ENCODE measurements at regions not wholly inside any gene's neighbourhood (a gene's known extent, or its start where the extent isn't known, plus 50 kb on each side); places are given as distances from the start of the nearest gene placed in this dataset.

- FAIRE-seq (no peak), DNase-seq (ENCODE audit: insufficient read length, low spot score) (no peak)
- TF ChIP-seq POLR2AphosphoS5 (IDR thresholded peaks at IDR 0.05; ENCODE audit: low read depth, low read length) (no peak), POU2F2 (IDR thresholded peaks at IDR 0.05; ENCODE audit: low read depth, low read length) (no peak), SPI1 (IDR thresholded peaks at IDR 0.05; ENCODE audit: low read depth, low read length) (no peak), PAX5 (IDR thresholded peaks at IDR 0.05; ENCODE audit: insufficient read depth, low read length, severe bottlenecking) (no peak), POLR2A (IDR thresholded peaks at IDR 0.05; ENCODE audit: low read depth, low read length) (no peak), TAF1 (IDR thresholded peaks at IDR 0.05; ENCODE audit: low read depth, low read length) (no peak)
Observed at GRCh38 chr1:57711326-57711725, 287.5 kb upstream of the DAB1 start.

- TF ChIP-seq SPI1 (IDR thresholded peaks at IDR 0.05; ENCODE audit: low read depth, low read length), result no peak
- TF ChIP-seq POLR2A (IDR thresholded peaks at IDR 0.05; ENCODE audit: low read depth, low read length), result no peak
- TF ChIP-seq PAX5 (IDR thresholded peaks at IDR 0.05; ENCODE audit: insufficient read depth, low read length, severe bottlenecking), result no peak
- TF ChIP-seq POU2F2 (IDR thresholded peaks at IDR 0.05; ENCODE audit: low read depth, low read length), result no peak
- no peak for TF ChIP-seq POLR2AphosphoS5 (IDR thresholded peaks at IDR 0.05; ENCODE audit: low read depth, low read length)
- no peak for TF ChIP-seq TAF1 (IDR thresholded peaks at IDR 0.05; ENCODE audit: low read depth, low read length)
- DNase-seq (ENCODE audit: insufficient read length, low spot score) (no peak), FAIRE-seq (no peak)
Observed at GRCh38 chr1:57707631-57708030, 283.8 kb upstream of the DAB1 start.

GRCh38 chr1:57704811-57705210 is 281.0 kb upstream of the DAB1 start:
- DNase-seq (ENCODE audit: insufficient read length, low spot score) (no peak), FAIRE-seq (no peak)
- TF ChIP-seq TAF1 (IDR thresholded peaks at IDR 0.05; ENCODE audit: low read depth, low read length) (no peak), POLR2A (IDR thresholded peaks at IDR 0.05; ENCODE audit: low read depth, low read length) (no peak), PAX5 (IDR thresholded peaks at IDR 0.05; ENCODE audit: insufficient read depth, low read length, severe bottlenecking) (no peak), POU2F2 (IDR thresholded peaks at IDR 0.05; ENCODE audit: low read depth, low read length) (no peak), SPI1 (IDR thresholded peaks at IDR 0.05; ENCODE audit: low read depth, low read length) (no peak), POLR2AphosphoS5 (IDR thresholded peaks at IDR 0.05; ENCODE audit: low read depth, low read length) (no peak)

GRCh38 chr1:57704231-57704630 is 280.4 kb upstream of the DAB1 start:
- TF ChIP-seq POLR2AphosphoS5 (IDR thresholded peaks at IDR 0.05; ENCODE audit: low read depth, low read length), result no peak
- TF ChIP-seq SPI1 (IDR thresholded peaks at IDR 0.05; ENCODE audit: low read depth, low read length), result no peak
- TF ChIP-seq PAX5 (IDR thresholded peaks at IDR 0.05; ENCODE audit: insufficient read depth, low read length, severe bottlenecking), result no peak
- no peak for TF ChIP-seq TAF1 (IDR thresholded peaks at IDR 0.05; ENCODE audit: low read depth, low read length)
- TF ChIP-seq POU2F2 (IDR thresholded peaks at IDR 0.05; ENCODE audit: low read depth, low read length), result no peak
- TF ChIP-seq POLR2A (IDR thresholded peaks at IDR 0.05; ENCODE audit: low read depth, low read length), result no peak
- DNase-seq (ENCODE audit: insufficient read length, low spot score) (no peak), FAIRE-seq (no peak)

GRCh38 chr1:57696904-57697303 is 273.0 kb upstream of the DAB1 start:
- no peak for FAIRE-seq
- DNase-seq (ENCODE audit: insufficient read length, low spot score), result no peak
- TF ChIP-seq SPI1 (IDR thresholded peaks at IDR 0.05; ENCODE audit: low read depth, low read length), result no peak
- TF ChIP-seq TAF1 (IDR thresholded peaks at IDR 0.05; ENCODE audit: low read depth, low read length), result no peak
- TF ChIP-seq POLR2A (IDR thresholded peaks at IDR 0.05; ENCODE audit: low read depth, low read length), result no peak
- TF ChIP-seq PAX5 (IDR thresholded peaks at IDR 0.05; ENCODE audit: insufficient read depth, low read length, severe bottlenecking), result no peak
- no peak for TF ChIP-seq POU2F2 (IDR thresholded peaks at IDR 0.05; ENCODE audit: low read depth, low read length)
- no peak for TF ChIP-seq POLR2AphosphoS5 (IDR thresholded peaks at IDR 0.05; ENCODE audit: low read depth, low read length)

- DNase-seq (ENCODE audit: insufficient read length, low spot score) (no peak), FAIRE-seq (no peak)
- TF ChIP-seq POLR2AphosphoS5 (IDR thresholded peaks at IDR 0.05; ENCODE audit: low read depth, low read length) (no peak), PAX5 (IDR thresholded peaks at IDR 0.05; ENCODE audit: insufficient read depth, low read length, severe bottlenecking) (no peak), SPI1 (IDR thresholded peaks at IDR 0.05; ENCODE audit: low read depth, low read length) (no peak)
Observed at GRCh38 chr1:57696043-57696442, 272.2 kb upstream of the DAB1 start.

- FAIRE-seq (no peak), DNase-seq (ENCODE audit: insufficient read length, low spot score) (no peak)
- no peak for TF ChIP-seq TAF1 (IDR thresholded peaks at IDR 0.05; ENCODE audit: low read depth, low read length)
- no peak for TF ChIP-seq POLR2A (IDR thresholded peaks at IDR 0.05; ENCODE audit: low read depth, low read length)
- no peak for TF ChIP-seq POLR2AphosphoS5 (IDR thresholded peaks at IDR 0.05; ENCODE audit: low read depth, low read length)
- no peak for TF ChIP-seq SPI1 (IDR thresholded peaks at IDR 0.05; ENCODE audit: low read depth, low read length)
- no peak for TF ChIP-seq PAX5 (IDR thresholded peaks at IDR 0.05; ENCODE audit: insufficient read depth, low read length, severe bottlenecking)
- no peak for TF ChIP-seq POU2F2 (IDR thresholded peaks at IDR 0.05; ENCODE audit: low read depth, low read length)
Observed at GRCh38 chr1:57686306-57686705, 262.4 kb upstream of the DAB1 start.

- TF ChIP-seq POLR2A (IDR thresholded peaks at IDR 0.05; ENCODE audit: low read depth, low read length) (no peak), SPI1 (IDR thresholded peaks at IDR 0.05; ENCODE audit: low read depth, low read length) (no peak), TAF1 (IDR thresholded peaks at IDR 0.05; ENCODE audit: low read depth, low read length) (no peak), POLR2AphosphoS5 (IDR thresholded peaks at IDR 0.05; ENCODE audit: low read depth, low read length) (no peak), PAX5 (IDR thresholded peaks at IDR 0.05; ENCODE audit: insufficient read depth, low read length, severe bottlenecking) (no peak), POU2F2 (IDR thresholded peaks at IDR 0.05; ENCODE audit: low read depth, low read length) (no peak)
- FAIRE-seq, result no peak
- DNase-seq (ENCODE audit: insufficient read length, low spot score), result no peak
Observed at GRCh38 chr1:57683037-57683942, 259.4 kb upstream of the DAB1 start.

- FAIRE-seq (no peak), DNase-seq (ENCODE audit: insufficient read length, low spot score) (no peak)
- no peak for TF ChIP-seq POLR2AphosphoS5 (IDR thresholded peaks at IDR 0.05; ENCODE audit: low read depth, low read length)
- TF ChIP-seq POU2F2 (IDR thresholded peaks at IDR 0.05; ENCODE audit: low read depth, low read length), result no peak
- no peak for TF ChIP-seq SPI1 (IDR thresholded peaks at IDR 0.05; ENCODE audit: low read depth, low read length)
- TF ChIP-seq POLR2A (IDR thresholded peaks at IDR 0.05; ENCODE audit: low read depth, low read length), result no peak
- TF ChIP-seq PAX5 (IDR thresholded peaks at IDR 0.05; ENCODE audit: insufficient read depth, low read length, severe bottlenecking), result no peak
- no peak for TF ChIP-seq TAF1 (IDR thresholded peaks at IDR 0.05; ENCODE audit: low read depth, low read length)
Observed at GRCh38 chr1:57678138-57678537, 254.3 kb upstream of the DAB1 start.
